Activated naive CD4-positive, alpha-beta T cell treated with anti-CD3 and anti-CD28 coated beads for 36 hours (primary cell): ENCODE measurements at regions not wholly inside any gene's neighbourhood (a gene's known extent, or its start where the extent isn't known, plus 50 kb on each side); places are given as distances from the start of the nearest gene placed in this dataset.
"Not testable (repeated sequence)": the region's sequence is repeated elsewhere in the genome, so short reads cannot be mapped to it uniquely, and the experiment has no call there.

ENCODE experiments used
- CTCF ChIA-PET: fragments of 350-600 bp; sonication (Branson Sonifier 250); formaldehyde crosslinking; loops from one replicate; lab custom pipeline; 2021; ENCODE audit warnings: antibody characterized with exemption; lab: Charles Lee
- DNase-seq: peaks from one replicate; pipeline ENCODE4 v3.0.0-alpha.2; 2020
- H3K27ac Mint-ChIP-seq: one replicate; pipeline ENCODE4 v1.8.0; 2021; ENCODE audit warnings: mild to moderate bottlenecking, mixed read lengths
- H3K27me3 Mint-ChIP-seq: one replicate; pipeline ENCODE4 v1.8.0; 2021; ENCODE audit warnings: low read depth, mixed read lengths
- H3K36me3 Mint-ChIP-seq: one replicate; pipeline ENCODE4 v1.8.0; 2021; ENCODE audit warnings: low read depth, mixed read lengths
- H3K4me1 Mint-ChIP-seq: one replicate; pipeline ENCODE4 v1.8.0; 2021; ENCODE audit warnings: low read depth, mixed read lengths
- H3K4me3 Mint-ChIP-seq: one replicate; pipeline ENCODE4 v1.8.0; 2021; ENCODE audit warnings: mild to moderate bottlenecking, moderate library complexity, mixed read lengths
- H3K9me3 Mint-ChIP-seq: one replicate; pipeline ENCODE4 v1.8.0; 2021; ENCODE audit warnings: mixed read lengths
- intact Hi-C: fragments of 100-400 bp; cut with micrococcal nuclease; formaldehyde crosslinking; loops from one replicate; pipeline ENCODE4 v1.15.1; 2023

GRCh38 chr4:26198931-26199330 lies 121.9 kb upstream of the RBPJ start:
- intact Hi-C loops, result loop anchor here (5.0 kb wide), 1 partner anchor 793 kb away; no protein-coding TSS in a partner anchor
- not testable (repeated sequence) for H3K4me3 Mint-ChIP-seq, H3K27ac Mint-ChIP-seq

GRCh38 chr4:26199596-26199995 lies 121.2 kb upstream of the RBPJ start:
- Mint-ChIP-seq H3K9me3 (no peaks in the 10 kb centered on the region), H3K4me1 (peaks cover 66% of the 10 kb centered on the region)
- CTCF ChIA-PET, result interaction anchor here (1.1 to 1.8 kb wide), 2 partner anchors 123 to 131 kb away, joined by 4 to 7 read pairs; no protein-coding TSS in a partner anchor

More at GRCh38 chr4:26198931-26199330, 121.9 kb upstream of the RBPJ start:
- H3K9me3 Mint-ChIP-seq, H3K27me3 Mint-ChIP-seq, DNase-seq, H3K36me3 Mint-ChIP-seq: not testable (repeated sequence)
- H3K4me1 Mint-ChIP-seq, result peaks cover 66% of the 10 kb centered on the region
- CTCF ChIA-PET, result interaction anchor here (1.8 to 1.9 kb wide), 2 partner anchors 122 to 126 kb away, joined by 5 to 7 read pairs; no protein-coding TSS in a partner anchor

GRCh38 chr4:26201120-26201519 lies 119.7 kb upstream of the RBPJ start:
- peaks cover 53% of the 10 kb centered on the region for H3K4me1 Mint-ChIP-seq
- CTCF ChIA-PET, result interaction anchor here (0.6 to 1.4 kb wide), 3 partner anchors 42 to 129 kb away, joined by 3 to 5 read pairs (median 4); no protein-coding TSS in a partner anchor
- H3K36me3 Mint-ChIP-seq, result no peaks in the 10 kb centered on the region
- no peaks in the 10 kb centered on the region for H3K9me3 Mint-ChIP-seq
- intact Hi-C loops, result no loop called here
- no peak overlapping the region for H3K4me3 Mint-ChIP-seq
- H3K27me3 Mint-ChIP-seq, result peaks cover 1% of the 10 kb centered on the region
- H3K27ac Mint-ChIP-seq, result no peak overlapping the region
- DNase-seq, result no peak

More at GRCh38 chr4:26199596-26199995, 121.2 kb upstream of the RBPJ start:
- no peak overlapping the region for H3K4me3 Mint-ChIP-seq
- H3K27me3 Mint-ChIP-seq, result peaks cover 1% of the 10 kb centered on the region
- no peak for DNase-seq
- intact Hi-C loops, result loop anchor here (5.0 kb wide), 1 partner anchor 793 kb away; no protein-coding TSS in a partner anchor
- H3K36me3 Mint-ChIP-seq, result no peaks in the 10 kb centered on the region
- H3K27ac Mint-ChIP-seq, result no peak overlapping the region

GRCh38 chr4:26204249-26204825 lies 116.5 kb upstream of the RBPJ start:
- CTCF ChIA-PET, result interaction anchor here (1.3 to 1.6 kb wide), 2 partner anchors 121 to 216 kb away, joined by 4 read pairs; no protein-coding TSS in a partner anchor
- H3K36me3 Mint-ChIP-seq, result no peaks in the 10 kb centered on the region
- no peak overlapping the region for H3K27ac Mint-ChIP-seq
- intact Hi-C loops, result no loop called here
- DNase-seq, result peak; percentile 39
- peaks cover 3% of the 10 kb centered on the region for H3K27me3 Mint-ChIP-seq
- no peak overlapping the region for H3K4me3 Mint-ChIP-seq
- H3K4me1 Mint-ChIP-seq, result peaks cover 24% of the 10 kb centered on the region
- H3K9me3 Mint-ChIP-seq, result no peaks in the 10 kb centered on the region

GRCh38 chr4:26204911-26205370 lies 115.9 kb upstream of the RBPJ start:
- H3K36me3 Mint-ChIP-seq, result no peaks in the 10 kb centered on the region
- no peak overlapping the region for H3K4me3 Mint-ChIP-seq
- H3K27me3 Mint-ChIP-seq, result peaks cover 6% of the 10 kb centered on the region
- DNase-seq, result no peak
- no peak overlapping the region for H3K27ac Mint-ChIP-seq
- CTCF ChIA-PET, result interaction anchor here (0.5 to 1.3 kb wide), 3 partner anchors 9 to 120 kb away, joined by 3 to 4 read pairs (median 3); no protein-coding TSS in a partner anchor
- H3K4me1 Mint-ChIP-seq, result peaks cover 23% of the 10 kb centered on the region
- intact Hi-C loops, result no loop called here
- no peaks in the 10 kb centered on the region for H3K9me3 Mint-ChIP-seq

- H3K27me3 Mint-ChIP-seq, result peaks cover 11% of the 10 kb centered on the region
- CTCF ChIA-PET, result interaction anchor here (1.0 kb wide), 1 partner anchor 56 kb away, joined by 3 read pairs; no protein-coding TSS in a partner anchor
- H3K9me3 Mint-ChIP-seq, result no peaks in the 10 kb centered on the region
- no peak for DNase-seq
- H3K4me1 Mint-ChIP-seq, result peaks cover 20% of the 10 kb centered on the region
- intact Hi-C loops, result no loop called here
- H3K27ac Mint-ChIP-seq, result no peak overlapping the region
- H3K36me3 Mint-ChIP-seq, result no peaks in the 10 kb centered on the region
- H3K4me3 Mint-ChIP-seq, result no peak overlapping the region
Observed at GRCh38 chr4:26206339-26206738, 114.5 kb upstream of the RBPJ start.

GRCh38 chr4:26206999-26207398 lies 113.8 kb upstream of the RBPJ start:
- Mint-ChIP-seq H3K4me1 (peaks cover 18% of the 10 kb centered on the region), H3K9me3 (no peaks in the 10 kb centered on the region), H3K36me3 (no peaks in the 10 kb centered on the region), H3K4me3 (no peak overlapping the region), H3K27me3 (peaks cover 11% of the 10 kb centered on the region), H3K27ac (no peak overlapping the region)
- CTCF ChIA-PET, result interaction anchor here (0.7 to 1.1 kb wide), 2 partner anchors 204 to 702 kb away, joined by 3 read pairs; no protein-coding TSS in a partner anchor
- DNase-seq, result no peak
- intact Hi-C loops, result no loop called here

- DNase-seq, result no peak
- Mint-ChIP-seq H3K4me1 (peaks cover 18% of the 10 kb centered on the region), H3K27ac (no peak overlapping the region), H3K9me3 (no peaks in the 10 kb centered on the region), H3K27me3 (peaks cover 11% of the 10 kb centered on the region), H3K36me3 (no peaks in the 10 kb centered on the region), H3K4me3 (no peak overlapping the region)
- intact Hi-C loops, result no loop called here
- CTCF ChIA-PET, result interaction anchor here (1.1 kb wide), 1 partner anchor 203 kb away, joined by 3 read pairs; no protein-coding TSS in a partner anchor
Observed at GRCh38 chr4:26207631-26208030, 113.2 kb upstream of the RBPJ start.

GRCh38 chr4:26208237-26208994 lies 112.4 kb upstream of the RBPJ start:
- H3K27me3 Mint-ChIP-seq, result peaks cover 14% of the 10 kb centered on the region
- H3K4me3 Mint-ChIP-seq, result no peak overlapping the region
- CTCF ChIA-PET, result interaction anchor here (0.6 to 0.7 kb wide), 2 partner anchors 30 to 263 kb away, joined by 3 to 4 read pairs; no protein-coding TSS in a partner anchor
- H3K27ac Mint-ChIP-seq, result no peak overlapping the region
- peaks cover 12% of the 10 kb centered on the region for H3K4me1 Mint-ChIP-seq
- no peaks in the 10 kb centered on the region for H3K9me3 Mint-ChIP-seq
- no peaks in the 10 kb centered on the region for H3K36me3 Mint-ChIP-seq
- no peak for DNase-seq
- intact Hi-C loops, result no loop called here

GRCh38 chr4:26209378-26209777 lies 111.4 kb upstream of the RBPJ start:
- CTCF ChIA-PET, result interaction anchor here (0.6 to 0.7 kb wide), 2 partner anchors 216 to 262 kb away, joined by 3 read pairs; no protein-coding TSS in a partner anchor

GRCh38 chr4:26212528-26212927 lies 108.3 kb upstream of the RBPJ start:
- Mint-ChIP-seq H3K4me1 (peaks cover 7% of the 10 kb centered on the region), H3K4me3 (no peak overlapping the region), H3K36me3 (no peaks in the 10 kb centered on the region), H3K9me3 (no peaks in the 10 kb centered on the region), H3K27ac (no peak overlapping the region), H3K27me3 (peaks cover 16% of the 10 kb centered on the region)
- CTCF ChIA-PET, result no interaction called here
- no peak for DNase-seq
- intact Hi-C loops, result no loop called here

More at GRCh38 chr4:26209378-26209777, 111.4 kb upstream of the RBPJ start:
- intact Hi-C loops, H3K9me3 Mint-ChIP-seq, H3K4me3 Mint-ChIP-seq, H3K27ac Mint-ChIP-seq, H3K4me1 Mint-ChIP-seq, H3K36me3 Mint-ChIP-seq, DNase-seq: not testable (repeated sequence)
- H3K27me3 Mint-ChIP-seq, result peaks cover 18% of the 10 kb centered on the region

GRCh38 chr4:26213317-26213716 lies 107.5 kb upstream of the RBPJ start:
- Mint-ChIP-seq H3K4me3 (no peak overlapping the region), H3K4me1 (peaks cover 7% of the 10 kb centered on the region), H3K27ac (no peak overlapping the region), H3K36me3 (no peaks in the 10 kb centered on the region), H3K27me3 (peaks cover 16% of the 10 kb centered on the region), H3K9me3 (no peaks in the 10 kb centered on the region)
- intact Hi-C loops, result no loop called here
- no peak for DNase-seq
- CTCF ChIA-PET, result no interaction called here
